Stomach (tissue), 8 donors: ENCODE measurements at regions not wholly inside any gene's neighbourhood (a gene's known extent, or its start where the extent isn't known, plus 50 kb on each side); places are given as distances from the start of the nearest gene placed in this dataset.
A peak's percentile ranks its signal among the peaks of the same experiment; 100 is the strongest.

Experiments
- DNase-seq, 2 donors: peaks; one replicate each; pipeline versions ENCODE4 v3.0.0 to v3.0.0-alpha.2; 2013 to 2019
- H3K27ac ChIP-seq, 5 donors: fragments of 200-600 bp in 4 of 5; sonication (generic) in 4 of 5; one replicate each; pipeline ENCODE4 v1.5.1; 2013 to 2019; ENCODE audit warnings: mild to moderate bottlenecking in 1 of 5, moderate library complexity in 1 of 5
- H3K27me3 ChIP-seq, 3 donors: fragments of 200-600 bp; sonication (generic); one replicate each; pipeline ENCODE4 v1.5.1; 2017 to 2019; ENCODE audit warnings: mixed run types in 1 of 3
- H3K36me3 ChIP-seq, 4 donors: fragments of 200-600 bp; sonication (generic); 1 replicate in 3 of 4; 2 replicates in 1 of 4; pipeline ENCODE4 v1.5.1; 2016 to 2019
- H3K4me1 ChIP-seq, 4 donors: fragments of 200-600 bp; sonication (generic); one replicate each; pipeline ENCODE4 v1.5.1; 2016 to 2019
- H3K4me3 ChIP-seq, 4 donors: fragments of 200-600 bp; sonication (generic) in 3 of 4; one replicate each; pipeline ENCODE4 v1.5.1; 2016 to 2019; ENCODE audit warnings: mild to moderate bottlenecking in 1 of 4
- H3K9me3 ChIP-seq, 4 donors: fragments of 200-600 bp; sonication (generic); one replicate each; pipeline ENCODE4 v1.5.1; 2016 to 2019
- CTCF ChIP-seq, 7 experiments: fragments of 450-650 bp in 4 of 7; fragments of 200-600 bp in 3 of 7; sonication (generic) in 3 of 7; IDR thresholded peaks; one replicate each; pipeline ENCODE4 v1.5.1; 2016 to 2019; ENCODE audit warnings: antibody characterized with exemption in 7 of 7, control low read depth in 2 of 7, mild to moderate bottlenecking in 1 of 7
- EP300 ChIP-seq: sonication (generic); formaldehyde crosslinking; IDR thresholded peaks from one replicate; pipeline ENCODE4 v1.6.1; 2017; ENCODE audit warnings: antibody characterized with exemption
- POLR2A ChIP-seq, 4 donors: fragments of 450-650 bp; IDR thresholded peaks; one replicate each; pipeline ENCODE4 v1.6.1; 2016; ENCODE audit warnings: antibody characterized with exemption in 4 of 4, control low read depth in 2 of 4, mild to moderate bottlenecking in 1 of 4, moderate library complexity in 1 of 4
- POLR2AphosphoS5 ChIP-seq, 3 donors: sonication (generic); formaldehyde crosslinking; IDR thresholded peaks; one replicate each; pipeline ENCODE4 v1.6.1; 2016; ENCODE audit warnings: antibody characterized with exemption in 3 of 3
- WGBS, 5 donors: extraction: QIAGEN DNeasy Blood & Tissue Kit in 3 of 5; methylation state at CpG; one replicate each; pipeline versions ENCODE4 v1.1.5 to v1.1.7; 2013 to 2018; 5-methylcytosine and 5-hydroxymethylcytosine counted together
- intact Hi-C: fragments of 100-400 bp; cut with DNase I; formaldehyde crosslinking; loops from one replicate; pipeline ENCODE4 v1.15.1; 2023; ENCODE audit warnings: low total_unique reads
- donor health status: healthy with polysubstance abuse.
- donor health status: Bipolar disorder and iron deficiency.
- donor health status: healthy.

GRCh38 chr5:107766439-107766838 is 95.7 kb upstream of the EFNA5 start:
- no peak overlapping the region for H3K27ac ChIP-seq
- WGBS, 5 donors: 44 to 54% (median 49%) methylated on average over 5 of the region's 5 CpGs
- intact Hi-C loops: no loop called here
- H3K4me3 ChIP-seq: no peak overlapping the region
- no peak for DNase-seq
- TF ChIP-seq EP300 (no peak), CTCF (IDR thresholded peaks at IDR 0.05) (no peak), POLR2AphosphoS5 (IDR thresholded peaks at IDR 0.05) (no peak), POLR2A (IDR thresholded peaks at IDR 0.05) (no peak)
- H3K27me3 ChIP-seq: no peaks in the 10 kb centered on the region
- H3K9me3 ChIP-seq: no peaks in the 10 kb centered on the region
- H3K4me1 ChIP-seq: peaks cover 0 to 6% (median 0%) of the 10 kb centered on the region in 4 donors
- no peaks in the 10 kb centered on the region for H3K36me3 ChIP-seq

- Histone ChIP-seq H3K27me3 (no peaks in the 10 kb centered on the region), H3K4me1 (peaks cover 0 to 6% (median 0%) of the 10 kb centered on the region in 4 donors), H3K4me3 (no peak overlapping the region), H3K27ac (no peak overlapping the region), H3K9me3 (no peaks in the 10 kb centered on the region), H3K36me3 (no peaks in the 10 kb centered on the region)
- TF ChIP-seq POLR2A (IDR thresholded peaks at IDR 0.05): no peak
- no peak for TF ChIP-seq EP300
- TF ChIP-seq CTCF (IDR thresholded peaks at IDR 0.05): no peak
- TF ChIP-seq POLR2AphosphoS5 (IDR thresholded peaks at IDR 0.05): no peak
- intact Hi-C loops: no loop called here
- WGBS, 5 donors: 26 to 46% (median 40%) methylated on average over 3 of the region's 3 CpGs
- no peak for DNase-seq
Measured at GRCh38 chr5:107765805-107766063, 95.0 kb upstream of the EFNA5 start.

GRCh38 chr5:107764976-107765804 is 94.5 kb upstream of the EFNA5 start:
- peaks cover 0 to 6% (median 0%) of the 10 kb centered on the region in 4 donors for H3K4me1 ChIP-seq
- H3K4me3 ChIP-seq: no peak overlapping the region
- peak in 1 of 2 donors; percentile 19 for DNase-seq
- TF ChIP-seq POLR2A (IDR thresholded peaks at IDR 0.05) (no peak), POLR2AphosphoS5 (IDR thresholded peaks at IDR 0.05) (no peak), CTCF (IDR thresholded peaks at IDR 0.05) (no peak), EP300 (no peak)
- no peaks in the 10 kb centered on the region for H3K9me3 ChIP-seq
- no peaks in the 10 kb centered on the region for H3K36me3 ChIP-seq
- intact Hi-C loops: no loop called here
- H3K27ac ChIP-seq: no peak overlapping the region
- H3K27me3 ChIP-seq: no peaks in the 10 kb centered on the region
- 67 to 71% (median 69%) methylated on average over 9 of the region's 9 CpGs for WGBS, 5 donors

GRCh38 chr5:107764282-107764681 is 93.5 kb upstream of the EFNA5 start:
- Histone ChIP-seq H3K4me1 (peaks cover 0 to 6% (median 0%) of the 10 kb centered on the region in 4 donors), H3K27ac (no peak overlapping the region), H3K36me3 (no peaks in the 10 kb centered on the region), H3K4me3 (no peak overlapping the region), H3K9me3 (no peaks in the 10 kb centered on the region), H3K27me3 (no peaks in the 10 kb centered on the region)
- no peak for TF ChIP-seq POLR2AphosphoS5 (IDR thresholded peaks at IDR 0.05)
- no peak for TF ChIP-seq CTCF (IDR thresholded peaks at IDR 0.05)
- TF ChIP-seq EP300: no peak
- no peak for TF ChIP-seq POLR2A (IDR thresholded peaks at IDR 0.05)
- WGBS, 5 donors: 92 to 96% (median 95%) methylated on average over 5 of the region's 5 CpGs
- intact Hi-C loops: no loop called here
- DNase-seq: no peak
